Astrocyte of the cerebellum (primary cell): ENCODE measurements at regions not wholly inside any gene's neighbourhood (a gene's known extent, or its start where the extent isn't known, plus 50 kb on each side); places are given as distances from the start of the nearest gene placed in this dataset.

Source experiments
- DNase-seq: peaks from one replicate; pipeline ENCODE4 v3.0.0-alpha.2; 2011; ENCODE audit warnings: low read depth
- H3K4me3 ChIP-seq: 2 replicates; pipeline ENCODE4 v1.5.1; 2011; ENCODE audit warnings: mild to moderate bottlenecking, low read depth, low read length, moderate library complexity
- CTCF ChIP-seq: IDR thresholded peaks from 2 replicates; pipeline ENCODE4 v1.5.1; 2012; ENCODE audit warnings: low read length, low read depth, moderate library complexity, mild to moderate bottlenecking; ENCODE audit errors: missing control alignments
- in situ Hi-C: cut with HindIII; loops from 2 replicates; pipeline ENCODE4 v1.10.0; 2017; ENCODE audit warnings: low sequenced_read_pairs

- in situ Hi-C loops, result loop anchor here (5.0 kb wide), 1 partner anchor 72 kb away; no protein-coding TSS in a partner anchor
- H3K4me3 ChIP-seq, result no peak overlapping the region
- no peak for DNase-seq
- no peak for TF ChIP-seq CTCF
Measured at GRCh38 chr12:32043928-32044549, 62.6 kb upstream of the BICD1 start.

GRCh38 chr12:32047357-32048212 is 59.1 kb upstream of the BICD1 start:
- no peak overlapping the region for H3K4me3 ChIP-seq
- in situ Hi-C loops, result no loop called here
- no peak for DNase-seq
- no peak for TF ChIP-seq CTCF

- no peak for TF ChIP-seq CTCF
- no peak for DNase-seq
- in situ Hi-C loops, result no loop called here
- H3K4me3 ChIP-seq, result no peak overlapping the region
Measured at GRCh38 chr12:32048791-32049190, 57.9 kb upstream of the BICD1 start.

GRCh38 chr12:32049956-32050355 is 56.7 kb upstream of the BICD1 start:
- in situ Hi-C loops, result no loop called here

GRCh38 chr12:32051511-32052211 is 55.0 kb upstream of the BICD1 start:
- in situ Hi-C loops, result no loop called here
- no peak overlapping the region for H3K4me3 ChIP-seq
- TF ChIP-seq CTCF, result no peak
- peak; percentile 32 for DNase-seq

More at GRCh38 chr12:32049956-32050355, 56.7 kb upstream of the BICD1 start:
- TF ChIP-seq CTCF, result no peak
- no peak overlapping the region for H3K4me3 ChIP-seq
- DNase-seq, result no peak

GRCh38 chr12:32052212-32052713 is 54.4 kb upstream of the BICD1 start:
- DNase-seq, result no peak
- no peak for TF ChIP-seq CTCF
- H3K4me3 ChIP-seq, result no peak overlapping the region
- in situ Hi-C loops, result no loop called here
